ENCODE measurements at regions not wholly inside any gene's neighbourhood (a gene's known extent, or its start where the extent isn't known, plus 50 kb on each side); places are given as distances from the start of the nearest gene placed in this dataset.

GRCh38 chr21:28311411-28312190 lies 681.1 kb downstream of the LTN1 start:
- H3K4me3 ChIP-seq (replicated peaks; ENCODE audit: low read depth, low read length) = no peak overlapping the region
- DNase-seq (ENCODE audit: low read depth) = no peak

GRCh38 chr21:28310711-28311110 lies 682.0 kb downstream of the LTN1 start:
- no peak for DNase-seq (ENCODE audit: low read depth)
- no peak for TF ChIP-seq CTCF (IDR thresholded peaks at IDR 0.05; ENCODE audit: low read length, missing control alignments)
- H3K4me3 ChIP-seq (replicated peaks; ENCODE audit: low read depth, low read length) = no peak overlapping the region

More at GRCh38 chr21:28311411-28312190, 681.1 kb downstream of the LTN1 start:
- TF ChIP-seq CTCF (IDR thresholded peaks at IDR 0.05; ENCODE audit: low read length, missing control alignments) = no peak

GRCh38 chr21:28310171-28310685 lies 682.4 kb downstream of the LTN1 start:
- no peak overlapping the region for H3K4me3 ChIP-seq (replicated peaks; ENCODE audit: low read depth, low read length)
- TF ChIP-seq CTCF (IDR thresholded peaks at IDR 0.05; ENCODE audit: low read length, missing control alignments) = no peak
- DNase-seq (ENCODE audit: low read depth) = no peak

- no peak for DNase-seq (ENCODE audit: low read depth)
- no peak overlapping the region for H3K4me3 ChIP-seq (replicated peaks; ENCODE audit: low read depth, low read length)
- no peak for TF ChIP-seq CTCF (IDR thresholded peaks at IDR 0.05; ENCODE audit: low read length, missing control alignments)
Observed at GRCh38 chr21:28309596-28309995, 683.1 kb downstream of the LTN1 start.

GRCh38 chr21:28308516-28308915 lies 684.2 kb downstream of the LTN1 start:
- no peak for TF ChIP-seq CTCF (IDR thresholded peaks at IDR 0.05; ENCODE audit: low read length, missing control alignments)
- DNase-seq (ENCODE audit: low read depth) = no peak

GRCh38 chr21:28299946-28300345 lies 692.7 kb downstream of the LTN1 start:
- DNase-seq (ENCODE audit: low read depth) = no peak
- no peak overlapping the region for H3K4me3 ChIP-seq (replicated peaks; ENCODE audit: low read depth, low read length)
- no peak for TF ChIP-seq CTCF (IDR thresholded peaks at IDR 0.05; ENCODE audit: low read length, missing control alignments)

More at GRCh38 chr21:28308516-28308915, 684.2 kb downstream of the LTN1 start:
- H3K4me3 ChIP-seq (replicated peaks; ENCODE audit: low read depth, low read length) = no peak overlapping the region
